H9 (cell line): ENCODE measurements at regions not wholly inside any gene's neighbourhood (a gene's known extent, or its start where the extent isn't known, plus 50 kb on each side); places are given as distances from the start of the nearest gene placed in this dataset.

ENCODE experiments used
- DNase-seq: peaks from one replicate; pipeline ENCODE4 v3.0.0-alpha.2; 2017
- H2AFZ ChIP-seq: one replicate; pipeline ENCODE4 v1.6.1; 2013; ENCODE audit warnings: mild to moderate bottlenecking, low read length, control low read depth, moderate library complexity
- H2AK5ac ChIP-seq: 2 replicates; pipeline ENCODE4 v1.6.1; 2013; ENCODE audit warnings: low read length, control low read depth, mixed read lengths; ENCODE audit not compliant: insufficient read length
- H2BK120ac ChIP-seq: one replicate; pipeline ENCODE4 v1.6.1; 2013; ENCODE audit warnings: low read depth, mild to moderate bottlenecking, low read length, control low read depth, inconsistent platforms; ENCODE audit not compliant: poor library complexity, severe bottlenecking
- H2BK12ac ChIP-seq: 2 replicates; pipeline ENCODE4 v1.6.1; 2013; ENCODE audit warnings: low read length, control low read depth, mixed read lengths, low read depth; ENCODE audit not compliant: insufficient read length
- H2BK15ac ChIP-seq: 2 replicates; pipeline ENCODE4 v1.6.1; 2013; ENCODE audit warnings: low read depth, low read length, control low read depth
- H2BK20ac ChIP-seq: one replicate; pipeline ENCODE4 v1.6.1; 2013; ENCODE audit warnings: low read depth, mild to moderate bottlenecking, low read length, control low read depth, inconsistent platforms; ENCODE audit not compliant: poor library complexity, severe bottlenecking
- H2BK5ac ChIP-seq: 2 replicates; pipeline ENCODE4 v1.6.1; 2013; ENCODE audit warnings: low read length, control low read depth, mixed read lengths; ENCODE audit not compliant: insufficient read length
- H3K14ac ChIP-seq: 2 replicates; pipeline ENCODE4 v1.6.1; 2013; ENCODE audit warnings: low read length, control low read depth; ENCODE audit not compliant: insufficient read depth
- H3K18ac ChIP-seq: 2 replicates; pipeline ENCODE4 v1.6.1; 2013; ENCODE audit warnings: low read depth, mild to moderate bottlenecking, mixed read lengths, low read length, control low read depth; ENCODE audit not compliant: insufficient read length
- H3K23ac ChIP-seq: 2 replicates; pipeline ENCODE4 v1.6.1; 2013; ENCODE audit warnings: low read length, control low read depth, mixed read lengths, low read depth; ENCODE audit not compliant: insufficient read length
- H3K23me2 ChIP-seq: 2 replicates; pipeline ENCODE4 v1.6.1; 2013; ENCODE audit warnings: low read depth, mild to moderate bottlenecking, mixed read lengths, low read length, control low read depth; ENCODE audit not compliant: insufficient read length, poor library complexity, severe bottlenecking
- H3K27ac ChIP-seq: 2 replicates; pipeline ENCODE4 v1.5.1; 2013; ENCODE audit warnings: low read length, control low read depth, mixed read lengths, low read depth; ENCODE audit not compliant: insufficient read length
- H3K27me3 ChIP-seq: 2 replicates; pipeline ENCODE4 v1.6.1; 2013; ENCODE audit warnings: low read length, control low read depth, inconsistent platforms; ENCODE audit not compliant: insufficient read depth
- H3K4ac ChIP-seq: 2 replicates; pipeline ENCODE4 v1.6.1; 2013; ENCODE audit warnings: low read depth, mild to moderate bottlenecking, control low read depth, inconsistent platforms, low read length, moderate library complexity
- H3K4me1 ChIP-seq: 2 replicates; pipeline ENCODE4 v1.6.1; 2013; ENCODE audit warnings: low read length, control low read depth, inconsistent platforms; ENCODE audit not compliant: insufficient read depth
- H3K4me2 ChIP-seq: 2 replicates; pipeline ENCODE4 v1.6.1; 2013; ENCODE audit warnings: low read length, control low read depth, mixed read lengths; ENCODE audit not compliant: insufficient read length, insufficient read depth
- H3K56ac ChIP-seq: 2 replicates; pipeline ENCODE4 v1.6.1; 2013; ENCODE audit warnings: low read depth, mild to moderate bottlenecking, mixed read lengths, low read length, control low read depth; ENCODE audit not compliant: insufficient read length
- H3K79me1 ChIP-seq: 2 replicates; pipeline ENCODE4 v1.6.1; 2013; ENCODE audit warnings: low read depth, mild to moderate bottlenecking, moderate library complexity, low read length, control low read depth, inconsistent platforms; ENCODE audit not compliant: insufficient read depth, poor library complexity, severe bottlenecking
- H3K79me2 ChIP-seq: 2 replicates; pipeline ENCODE4 v1.6.1; 2013; ENCODE audit warnings: low read length, control low read depth, inconsistent platforms; ENCODE audit not compliant: insufficient read depth
- H3K9ac ChIP-seq: 2 replicates; pipeline ENCODE4 v1.6.1; 2013; ENCODE audit warnings: low read length, control low read depth, mixed read lengths; ENCODE audit not compliant: insufficient read length; ENCODE audit errors: extremely low read depth
- H3K9me3 ChIP-seq: one replicate; pipeline ENCODE4 v1.6.1; 2013; ENCODE audit warnings: low read depth, low read length, inconsistent platforms; ENCODE audit not compliant: control insufficient read depth
- H3T11ph ChIP-seq: one replicate; pipeline ENCODE4 v1.6.1; 2013; ENCODE audit warnings: mild to moderate bottlenecking, low read length, control low read depth, inconsistent platforms
- H4K20me1 ChIP-seq: one replicate; pipeline ENCODE4 v1.6.1; 2013; ENCODE audit not compliant: control insufficient read depth, insufficient read length, insufficient read depth
- H4K5ac ChIP-seq: 2 replicates; pipeline ENCODE4 v1.6.1; 2013; ENCODE audit warnings: low read depth, mild to moderate bottlenecking, mixed read lengths, low read length, control low read depth; ENCODE audit not compliant: insufficient read length
- H4K8ac ChIP-seq: replicated peaks from 2 replicates; pipeline ENCODE4 v1.6.1; 2013; ENCODE audit warnings: low read length, control low read depth, mixed read lengths, low read depth; ENCODE audit not compliant: insufficient read length
- H4K91ac ChIP-seq: 2 replicates; pipeline ENCODE4 v1.6.1; 2013; ENCODE audit warnings: low read depth, mild to moderate bottlenecking, moderate library complexity, mixed read lengths, low read length, control low read depth; ENCODE audit not compliant: insufficient read length
- H3K27ac Mint-ChIP-seq, 3 experiments: 2 replicates in 2 of 3; 3 replicates in 1 of 3; pipeline ENCODE4 v1.8.0; 2020 to 2021; ENCODE audit warnings: mixed read lengths in 3 of 3, mild to moderate bottlenecking in 1 of 3, moderate library complexity in 1 of 3
- H3K27me3 Mint-ChIP-seq: 2 replicates; pipeline ENCODE4 v1.8.0; 2021; ENCODE audit warnings: low read depth, mild to moderate bottlenecking, moderate library complexity, mixed read lengths
- H3K36me3 Mint-ChIP-seq, 3 experiments: 2 replicates in 2 of 3; 3 replicates in 1 of 3; pipeline ENCODE4 v1.8.0; 2020 to 2021; ENCODE audit warnings: low read depth in 3 of 3, mixed read lengths in 3 of 3; ENCODE audit not compliant: insufficient read depth in 1 of 3
- H3K4me1 Mint-ChIP-seq, 2 experiments: 2 replicates each; pipeline ENCODE4 v1.8.0; 2020; ENCODE audit warnings: mixed read lengths in 2 of 2
- H3K4me3 Mint-ChIP-seq, 2 experiments: 2 replicates in 1 of 2; 3 replicates in 1 of 2; pipeline ENCODE4 v1.8.0; 2020 to 2021; ENCODE audit warnings: mild to moderate bottlenecking in 2 of 2, mixed read lengths in 2 of 2, moderate library complexity in 1 of 2
- H3K9me3 Mint-ChIP-seq, 2 experiments: 2 replicates in 1 of 2; 3 replicates in 1 of 2; pipeline ENCODE4 v1.8.0; 2020; ENCODE audit warnings: mild to moderate bottlenecking in 2 of 2, mixed read lengths in 2 of 2, moderate library complexity in 1 of 2
- WGBS: extraction: QIAGEN DNeasy Blood & Tissue Kit; methylation state at CpG from one replicate; pipeline ENCODE4 v1.1.7; 2013; ENCODE audit warnings: missing lambda C conversion rate, low lambda C conversion rate, mixed read lengths; ENCODE audit not compliant: insufficient read length; ENCODE audit errors: extremely low coverage; 5-methylcytosine and 5-hydroxymethylcytosine counted together
- TF ChIP-seq, protein P1 (sequence below): fragments of 200-600 bp; sonication (generic); conservative IDR thresholded peaks from 3 replicates; pipeline ENCODE4 v1.8.0; 2021; ENCODE audit warnings: antibody characterized with exemption, mild to moderate bottlenecking

DNA sequence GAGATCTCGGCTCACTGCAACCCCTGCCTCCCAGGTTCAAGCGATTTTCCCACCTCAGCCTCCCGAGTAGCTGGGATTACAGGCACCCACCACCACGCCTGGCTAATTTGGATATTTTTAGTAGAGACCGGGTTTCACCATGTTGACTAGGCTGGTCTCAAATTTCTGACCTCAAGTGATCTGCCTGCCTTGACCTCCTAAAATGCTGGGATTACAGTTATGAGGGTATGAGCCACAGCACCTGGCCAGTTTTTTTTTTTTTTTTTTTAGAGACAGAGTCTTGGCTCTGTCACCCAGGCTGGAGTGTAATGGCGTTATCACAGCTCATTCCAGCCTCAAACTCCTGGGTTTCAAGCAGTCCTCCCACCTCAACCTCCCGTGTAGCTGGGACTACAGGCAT lies 54.9 kb upstream of the PRR5 start:
- Histone ChIP-seq H4K8ac (no peak overlapping the region), H3K27me3 (no peaks in the 10 kb centered on the region), H3K4me1 (no peaks in the 10 kb centered on the region), H2BK12ac (no peak overlapping the region), H4K20me1 (no peaks in the 10 kb centered on the region), H3K23ac (no peak overlapping the region), H4K5ac (no peak overlapping the region), H3K79me2 (no peaks in the 10 kb centered on the region), H3K23me2 (no peaks in the 10 kb centered on the region), H3K4ac (no peak overlapping the region), H4K91ac (no peak overlapping the region), H3T11ph (no peak overlapping the region), H3K9ac (no peak overlapping the region), H3K27ac (no peak overlapping the region), H3K9me3 (no peaks in the 10 kb centered on the region), H3K4me2 (no peak overlapping the region), H2AFZ (no peak overlapping the region), H3K79me1 (no peaks in the 10 kb centered on the region), H2BK5ac (no peak overlapping the region), H2BK20ac (no peak overlapping the region), H3K14ac (no peak overlapping the region), H3K56ac (no peak overlapping the region), H2BK15ac (no peak overlapping the region), H3K18ac (no peak overlapping the region), H2AK5ac (no peak overlapping the region), H2BK120ac (no peak overlapping the region)
- H3K4me3 Mint-ChIP-seq: no peak overlapping the region
- H3K36me3 Mint-ChIP-seq: no peaks in the 10 kb centered on the region
- DNase-seq: no peak
- H3K9me3 Mint-ChIP-seq: no peaks in the 10 kb centered on the region; a peak in 1 of 5 replicates
- H3K4me1 Mint-ChIP-seq: peaks cover 4 to 21% of the 10 kb centered on the region in 2 experiments; a peak in 3 of 4 replicates
- peaks cover 60% of the 10 kb centered on the region for H3K27me3 Mint-ChIP-seq
- TF ChIP-seq, protein P1, sequence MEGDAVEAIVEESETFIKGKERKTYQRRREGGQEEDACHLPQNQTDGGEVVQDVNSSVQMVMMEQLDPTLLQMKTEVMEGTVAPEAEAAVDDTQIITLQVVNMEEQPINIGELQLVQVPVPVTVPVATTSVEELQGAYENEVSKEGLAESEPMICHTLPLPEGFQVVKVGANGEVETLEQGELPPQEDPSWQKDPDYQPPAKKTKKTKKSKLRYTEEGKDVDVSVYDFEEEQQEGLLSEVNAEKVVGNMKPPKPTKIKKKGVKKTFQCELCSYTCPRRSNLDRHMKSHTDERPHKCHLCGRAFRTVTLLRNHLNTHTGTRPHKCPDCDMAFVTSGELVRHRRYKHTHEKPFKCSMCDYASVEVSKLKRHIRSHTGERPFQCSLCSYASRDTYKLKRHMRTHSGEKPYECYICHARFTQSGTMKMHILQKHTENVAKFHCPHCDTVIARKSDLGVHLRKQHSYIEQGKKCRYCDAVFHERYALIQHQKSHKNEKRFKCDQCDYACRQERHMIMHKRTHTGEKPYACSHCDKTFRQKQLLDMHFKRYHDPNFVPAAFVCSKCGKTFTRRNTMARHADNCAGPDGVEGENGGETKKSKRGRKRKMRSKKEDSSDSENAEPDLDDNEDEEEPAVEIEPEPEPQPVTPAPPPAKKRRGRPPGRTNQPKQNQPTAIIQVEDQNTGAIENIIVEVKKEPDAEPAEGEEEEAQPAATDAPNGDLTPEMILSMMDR: no peak
- WGBS: no CpG with 5 or more reads among the region's 7 CpGs
- no peak overlapping the region for H3K27ac Mint-ChIP-seq
